IPS DF 6.9 (cell line): ENCODE measurements at regions not wholly inside any gene's neighbourhood (a gene's known extent, or its start where the extent isn't known, plus 50 kb on each side); places are given as distances from the start of the nearest gene placed in this dataset.
"Not testable (repeated sequence)": the region's sequence is repeated elsewhere in the genome, so short reads cannot be mapped to it uniquely, and the experiment has no call there.

Experiments used
- DNase-seq: peaks from one replicate; pipeline ENCODE4 v3.0.0-alpha.2; 2013; ENCODE audit warnings: low read depth, low spot score
- H3K27ac ChIP-seq: one replicate; pipeline ENCODE4 v1.5.1; 2013; ENCODE audit warnings: low read length, control low read depth
- H3K27me3 ChIP-seq: 2 replicates; pipeline ENCODE4 v1.6.1; 2013; ENCODE audit warnings: mild to moderate bottlenecking, low read length; ENCODE audit not compliant: control insufficient read depth, insufficient read depth
- H3K36me3 ChIP-seq: 2 replicates; pipeline ENCODE4 v1.6.1; 2013; ENCODE audit warnings: low read length; ENCODE audit not compliant: control insufficient read depth, insufficient read depth
- H3K4me1 ChIP-seq: 2 replicates; pipeline ENCODE4 v1.6.1; 2013; ENCODE audit warnings: low read length; ENCODE audit not compliant: control insufficient read depth, insufficient read depth
- H3K4me3 ChIP-seq: 2 replicates; pipeline ENCODE4 v1.5.1; 2013; ENCODE audit warnings: mild to moderate bottlenecking, low read length
- H3K9me3 ChIP-seq: 2 replicates; pipeline ENCODE4 v1.6.1; 2013; ENCODE audit warnings: low read length, inconsistent platforms; ENCODE audit not compliant: control insufficient read depth, insufficient read depth
- WGBS: extraction: QIAGEN DNeasy Blood & Tissue Kit; methylation state at CpG from one replicate; pipeline ENCODE4 v1.1.7; 2013; ENCODE audit warnings: mixed read lengths, missing lambda C conversion rate; ENCODE audit not compliant: insufficient read length, insufficient coverage; 5-methylcytosine and 5-hydroxymethylcytosine counted together

GRCh38 chr13:97880311-97880675 is 73.2 kb upstream of the IPO5 start:
- no peak overlapping the region for H3K4me3 ChIP-seq
- no peaks in the 10 kb centered on the region for H3K27me3 ChIP-seq
- no CpG with 5 or more reads among the region's 5 CpGs for WGBS
- H3K36me3 ChIP-seq: no peaks in the 10 kb centered on the region
- H3K9me3 ChIP-seq: no peaks in the 10 kb centered on the region
- no peak overlapping the region for H3K27ac ChIP-seq
- peaks cover 1% of the 10 kb centered on the region; the same call in 1 of the 2 replicates for H3K4me1 ChIP-seq
- no peak for DNase-seq

- Histone ChIP-seq H3K9me3 (no peaks in the 10 kb centered on the region), H3K4me1 (peaks cover 1% of the 10 kb centered on the region; the same call in 1 of the 2 replicates), H3K36me3 (no peaks in the 10 kb centered on the region), H3K27ac (no peak overlapping the region), H3K4me3 (no peak overlapping the region), H3K27me3 (no peaks in the 10 kb centered on the region)
- no peak for DNase-seq
- no CpG with 5 or more reads among the region's 4 CpGs for WGBS
These were observed 71.9 kb upstream of the IPO5 start for GRCh38 chr13:97881556-97881955.

GRCh38 chr13:97883396-97883795 is 70.1 kb upstream of the IPO5 start:
- Histone ChIP-seq H3K36me3 (no peaks in the 10 kb centered on the region), H3K4me1 (peaks cover 1% of the 10 kb centered on the region; the same call in 1 of the 2 replicates), H3K27me3 (no peaks in the 10 kb centered on the region), H3K9me3 (no peaks in the 10 kb centered on the region), H3K27ac (no peak overlapping the region), H3K4me3 (no peak overlapping the region)
- WGBS: no CpG with 5 or more reads among the region's 4 CpGs
- DNase-seq: no peak

GRCh38 chr13:97884707-97885468 is 68.6 kb upstream of the IPO5 start:
- no peaks in the 10 kb centered on the region for H3K4me1 ChIP-seq
- WGBS: no CpG with 5 or more reads among the region's 9 CpGs
- H3K27ac ChIP-seq: no peak overlapping the region
- no peak for DNase-seq
- H3K9me3 ChIP-seq: no peaks in the 10 kb centered on the region
- H3K36me3 ChIP-seq: no peaks in the 10 kb centered on the region
- H3K27me3 ChIP-seq: no peaks in the 10 kb centered on the region
- H3K4me3 ChIP-seq: no peak overlapping the region

GRCh38 chr13:97885641-97886040 is 67.8 kb upstream of the IPO5 start:
- no peaks in the 10 kb centered on the region for H3K27me3 ChIP-seq
- no peak overlapping the region for H3K27ac ChIP-seq
- H3K36me3 ChIP-seq: no peaks in the 10 kb centered on the region
- no peaks in the 10 kb centered on the region for H3K4me1 ChIP-seq
- no peaks in the 10 kb centered on the region for H3K9me3 ChIP-seq
- WGBS: no CpG with 5 or more reads among the region's 2 CpGs
- no peak for DNase-seq
- H3K4me3 ChIP-seq: no peak overlapping the region

- H3K27me3 ChIP-seq: no peaks in the 10 kb centered on the region
- H3K27ac ChIP-seq: no peak overlapping the region
- H3K4me1 ChIP-seq: no peaks in the 10 kb centered on the region
- H3K36me3 ChIP-seq: no peaks in the 10 kb centered on the region
- no peak overlapping the region for H3K4me3 ChIP-seq
- H3K9me3 ChIP-seq: no peaks in the 10 kb centered on the region
- WGBS: no CpG with 5 or more reads among the region's 1 CpG
- no peak for DNase-seq
These were observed 63.7 kb upstream of the IPO5 start for GRCh38 chr13:97889803-97890202.

- DNase-seq: no peak
- no peaks in the 10 kb centered on the region for H3K27me3 ChIP-seq
- no peaks in the 10 kb centered on the region for H3K36me3 ChIP-seq
- no peaks in the 10 kb centered on the region for H3K4me1 ChIP-seq
- no peaks in the 10 kb centered on the region for H3K9me3 ChIP-seq
- H3K4me3 ChIP-seq: no peak overlapping the region
- WGBS: no CpG with 5 or more reads among the region's 5 CpGs
- H3K27ac ChIP-seq: no peak overlapping the region
These were observed 62.9 kb upstream of the IPO5 start for GRCh38 chr13:97890573-97890972.

GRCh38 chr13:97891964-97892363 is 61.5 kb upstream of the IPO5 start:
- no CpG with 5 or more reads among the region's 8 CpGs for WGBS
- not testable (repeated sequence) for H3K9me3 ChIP-seq, H3K27me3 ChIP-seq, H3K27ac ChIP-seq, H3K4me3 ChIP-seq, H3K36me3 ChIP-seq, H3K4me1 ChIP-seq, DNase-seq

- H3K27ac ChIP-seq: no peak overlapping the region
- no CpG with 5 or more reads among the region's 3 CpGs for WGBS
- no peaks in the 10 kb centered on the region for H3K4me1 ChIP-seq
- H3K27me3 ChIP-seq: no peaks in the 10 kb centered on the region
- no peaks in the 10 kb centered on the region for H3K36me3 ChIP-seq
- H3K4me3 ChIP-seq: no peak overlapping the region
- no peak for DNase-seq
- H3K9me3 ChIP-seq: no peaks in the 10 kb centered on the region
These were observed 60.8 kb upstream of the IPO5 start for GRCh38 chr13:97892717-97893116.

- Histone ChIP-seq H3K27me3 (no peaks in the 10 kb centered on the region), H3K27ac (no peak overlapping the region), H3K4me3 (no peak overlapping the region), H3K36me3 (no peaks in the 10 kb centered on the region), H3K4me1 (no peaks in the 10 kb centered on the region), H3K9me3 (no peaks in the 10 kb centered on the region)
- no peak for DNase-seq
- no CpG with 5 or more reads among the region's 1 CpG for WGBS
These were observed 58.1 kb upstream of the IPO5 start for GRCh38 chr13:97895383-97895782.

GRCh38 chr13:97896446-97896845 is 57.0 kb upstream of the IPO5 start:
- no peaks in the 10 kb centered on the region for H3K4me1 ChIP-seq
- H3K27me3 ChIP-seq: no peaks in the 10 kb centered on the region
- DNase-seq: no peak
- no peaks in the 10 kb centered on the region for H3K9me3 ChIP-seq
- WGBS: no CpG with 5 or more reads among the region's 2 CpGs
- H3K27ac ChIP-seq: no peak overlapping the region
- H3K4me3 ChIP-seq: no peak overlapping the region
- H3K36me3 ChIP-seq: no peaks in the 10 kb centered on the region
